ENCODE measurements at regions not wholly inside any gene's neighbourhood (a gene's known extent, or its start where the extent isn't known, plus 50 kb on each side); places are given as distances from the start of the nearest gene placed in this dataset.
"Not testable (repeated sequence)": the region's sequence is repeated elsewhere in the genome, so short reads cannot be mapped to it uniquely, and the experiment has no call there.

GRCh38 chr5:121426153-121426552, 425.5 kb upstream of the FTMT start:
- H3K27ac ChIP-seq, result no peak overlapping the region
- TF ChIP-seq CTCF (conservative IDR thresholded peaks at IDR 0.05) (no peak), ZFX (IDR thresholded peaks at IDR 0.05) (no peak)

- TF ChIP-seq ZFX (IDR thresholded peaks at IDR 0.05) (no peak), CTCF (conservative IDR thresholded peaks at IDR 0.05) (no peak)
- no peak overlapping the region for H3K27ac ChIP-seq
Measured at GRCh38 chr5:121429761-121430160, 421.9 kb upstream of the FTMT start.

DNA sequence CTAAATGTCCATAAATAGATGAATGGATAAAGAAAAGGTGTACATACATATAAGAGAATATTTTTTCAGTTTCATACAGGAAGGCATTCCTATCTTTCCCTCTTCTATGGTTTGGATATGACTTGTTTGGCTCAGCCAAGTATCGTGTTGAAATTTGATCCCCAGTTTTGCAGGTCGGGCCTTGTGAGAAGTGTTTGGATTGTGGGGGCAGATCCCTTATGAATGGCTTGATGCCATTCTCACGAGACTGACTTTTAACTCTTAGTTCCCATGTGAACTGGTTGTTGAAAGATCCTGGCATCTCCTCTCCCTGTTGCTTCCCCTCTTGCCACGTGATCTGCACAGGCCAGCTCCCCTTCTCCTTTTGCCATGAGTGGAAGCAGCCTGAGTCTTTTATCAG, 421.1 kb upstream of the FTMT start:
- no peak for TF ChIP-seq ZFX (IDR thresholded peaks at IDR 0.05)
- TF ChIP-seq CTCF (conservative IDR thresholded peaks at IDR 0.05), result no peak
- H3K27ac ChIP-seq, result no peak overlapping the region

GRCh38 chr5:121445511-121445910, 406.2 kb upstream of the FTMT start:
- TF ChIP-seq CTCF (conservative IDR thresholded peaks at IDR 0.05), result no peak
- TF ChIP-seq ZFX (IDR thresholded peaks at IDR 0.05), result no peak
- H3K27ac ChIP-seq, result no peak overlapping the region

DNA sequence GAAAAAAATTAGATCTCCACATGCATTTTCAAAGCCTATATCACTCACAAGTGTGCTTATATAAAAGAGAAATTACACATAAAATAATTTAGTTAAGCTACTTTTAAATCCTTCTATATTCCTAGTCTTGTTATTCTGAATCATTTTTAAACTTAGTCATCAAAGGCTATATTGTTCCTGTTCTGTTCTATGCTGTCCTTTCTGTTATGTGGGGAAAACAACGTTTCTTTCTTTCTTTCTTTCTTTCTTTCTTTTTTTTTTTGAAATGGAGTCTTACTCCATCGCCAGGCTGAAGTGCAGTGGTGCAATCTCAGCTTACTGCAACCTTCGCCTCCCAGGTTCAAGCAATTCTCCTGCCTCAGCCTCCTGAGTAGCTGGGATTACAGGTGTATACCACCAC, 389.2 kb upstream of the FTMT start:
- H3K27ac ChIP-seq, result no peak overlapping the region
- TF ChIP-seq CTCF (conservative IDR thresholded peaks at IDR 0.05), result no peak
- no peak for TF ChIP-seq ZFX (IDR thresholded peaks at IDR 0.05)

GRCh38 chr5:121471222-121471621, 380.5 kb upstream of the FTMT start:
- H3K27ac ChIP-seq, result not testable (repeated sequence)

GRCh38 chr5:121478636-121479035, 373.0 kb upstream of the FTMT start:
- no peak overlapping the region for H3K27ac ChIP-seq
- no peak for TF ChIP-seq CTCF (conservative IDR thresholded peaks at IDR 0.05)
- no peak for TF ChIP-seq ZFX (IDR thresholded peaks at IDR 0.05)

DNA sequence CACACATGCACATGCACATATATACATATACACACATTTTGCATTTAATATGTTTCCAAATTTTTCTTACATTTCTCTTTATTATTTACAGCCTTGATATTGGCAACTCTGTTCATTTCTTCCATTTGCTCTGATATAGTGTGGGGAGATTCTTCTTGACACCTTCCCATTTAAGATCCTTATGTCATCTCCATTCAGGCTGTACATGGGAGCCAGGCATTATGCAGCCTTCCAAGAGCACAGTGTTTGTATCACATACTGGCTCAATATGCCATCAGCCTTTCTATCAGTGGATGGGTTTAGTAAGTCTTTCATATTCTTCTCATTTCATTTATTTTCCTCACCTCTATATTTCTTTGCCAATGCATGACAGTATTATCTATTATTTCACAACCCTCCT, 372.3 kb upstream of the FTMT start:
- no peak for TF ChIP-seq ZFX (IDR thresholded peaks at IDR 0.05)
- no peak for TF ChIP-seq CTCF (conservative IDR thresholded peaks at IDR 0.05)
- H3K27ac ChIP-seq, result no peak overlapping the region

All from C4-2B (cell line).